T-helper 2 cell (primary cell): ENCODE measurements at regions not wholly inside any gene's neighbourhood (a gene's known extent, or its start where the extent isn't known, plus 50 kb on each side); places are given as distances from the start of the nearest gene placed in this dataset.
"Not testable (repeated sequence)": the region's sequence is repeated elsewhere in the genome, so short reads cannot be mapped to it uniquely, and the experiment has no call there.

Source experiments
- DNase-seq, 5 experiments: peaks; one replicate each; pipeline versions ENCODE4 v3.0.0 to v3.0.0-alpha.2; 2012 to 2022

DNA sequence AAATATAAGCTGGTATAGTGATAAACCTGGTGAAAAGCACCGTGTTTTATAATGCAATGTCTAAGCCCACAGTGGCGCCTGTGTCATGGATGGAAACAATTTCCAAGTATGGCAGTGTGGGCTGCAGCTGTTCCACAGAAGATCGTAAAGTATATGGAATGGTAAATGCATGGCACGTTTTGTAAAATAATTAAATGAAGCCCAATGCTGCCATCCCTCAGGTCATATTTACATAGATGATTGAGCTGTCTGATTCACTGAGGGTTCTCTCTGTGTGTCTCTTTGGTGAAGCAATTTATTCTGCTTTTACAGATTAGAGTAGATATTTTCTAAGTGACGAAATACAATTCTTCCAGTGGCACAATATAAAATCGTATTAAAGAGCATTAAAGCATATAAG lies 164.8 kb downstream of the ASMT start:
- DNase-seq: no peak

DNA sequence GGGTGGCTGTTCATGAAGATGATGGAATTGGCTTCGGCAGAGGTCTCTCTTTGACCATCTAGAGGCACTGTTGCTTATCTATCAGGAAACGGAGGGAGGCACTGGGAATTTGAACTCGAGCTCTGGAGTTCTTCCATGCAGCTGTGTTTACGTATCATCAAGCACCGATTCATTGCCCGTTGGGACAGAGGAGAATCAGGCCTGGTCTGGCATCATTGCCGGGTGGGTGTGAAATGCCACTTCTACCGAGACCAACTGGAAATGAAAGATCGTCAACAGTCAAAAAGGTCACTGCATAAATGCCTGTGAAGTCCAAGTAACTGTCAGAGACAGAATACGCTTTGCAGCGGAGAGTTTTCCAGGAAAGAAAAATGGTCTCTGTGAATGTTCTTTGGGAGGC lies 166.9 kb downstream of the ASMT start:
- no peak for DNase-seq

DNA sequence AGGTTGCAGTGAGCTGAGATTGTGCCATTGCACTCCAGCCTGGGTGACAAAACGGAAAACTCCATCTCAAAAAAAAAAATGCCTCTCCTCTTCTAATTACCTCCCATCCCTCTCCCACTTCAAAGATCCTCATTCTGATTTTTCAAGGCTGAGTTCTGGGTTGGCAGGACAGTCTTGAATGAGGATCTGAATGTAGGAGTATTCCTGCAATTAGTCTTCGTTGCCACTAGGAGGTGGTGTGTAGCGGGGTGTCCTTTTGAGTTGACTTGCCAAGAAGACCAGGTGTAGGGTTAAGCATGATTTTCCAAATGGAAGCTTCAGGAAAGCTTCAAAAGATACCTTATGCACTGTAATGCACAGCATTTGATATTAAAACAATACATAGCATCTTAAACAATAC lies 169.9 kb downstream of the ASMT start:
- DNase-seq: no peak

DNA sequence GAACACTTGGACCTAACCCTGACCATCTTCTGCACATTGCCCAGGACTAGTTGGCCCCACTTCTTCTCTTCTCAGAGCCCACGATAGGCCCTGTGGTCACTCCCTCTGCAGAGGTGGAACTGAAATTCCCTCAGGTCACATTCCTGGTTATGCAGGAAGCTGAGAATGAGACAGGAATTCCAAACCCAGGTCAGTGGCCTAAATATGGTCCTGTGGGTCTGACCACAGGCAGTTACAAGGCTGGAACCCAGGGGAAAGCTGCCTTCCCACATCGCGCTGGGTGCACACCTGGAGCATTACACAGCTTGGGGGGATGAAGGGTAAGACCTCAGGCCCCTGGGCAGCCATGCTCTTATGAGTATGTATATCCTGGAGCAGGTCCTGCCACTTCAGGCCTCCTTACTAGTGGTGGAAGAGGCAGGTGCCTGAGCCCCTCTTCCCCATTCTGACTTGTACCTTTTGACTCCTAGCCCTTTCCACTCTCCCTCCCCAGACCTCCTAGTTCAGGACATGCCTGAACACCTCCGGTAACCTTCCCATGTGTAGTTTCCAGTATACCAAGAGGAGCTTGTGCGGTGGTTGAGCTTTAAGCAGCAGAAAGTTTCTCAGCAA lies 173.5 kb downstream of the ASMT start:
- no peak for DNase-seq

DNA sequence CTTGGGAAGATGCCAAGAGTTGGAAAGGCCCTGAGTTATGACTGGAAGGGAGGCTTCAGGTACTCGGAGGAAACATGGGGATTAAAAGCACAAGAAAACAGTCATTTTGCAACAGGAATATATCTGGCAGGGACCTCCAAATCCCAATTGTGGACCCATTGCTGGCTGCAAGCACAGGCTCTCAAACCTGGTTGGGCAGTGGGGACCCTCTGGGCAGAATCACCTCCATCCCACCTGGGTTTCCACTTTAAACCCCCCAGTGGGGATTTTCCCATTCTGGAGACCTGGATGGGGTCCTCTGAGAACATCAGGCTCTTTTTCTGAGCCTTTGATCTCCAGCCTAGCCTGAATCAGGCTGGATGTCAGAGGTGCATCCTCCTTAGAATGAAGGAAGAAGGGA lies 177.8 kb downstream of the ASMT start:
- no peak for DNase-seq

DNA sequence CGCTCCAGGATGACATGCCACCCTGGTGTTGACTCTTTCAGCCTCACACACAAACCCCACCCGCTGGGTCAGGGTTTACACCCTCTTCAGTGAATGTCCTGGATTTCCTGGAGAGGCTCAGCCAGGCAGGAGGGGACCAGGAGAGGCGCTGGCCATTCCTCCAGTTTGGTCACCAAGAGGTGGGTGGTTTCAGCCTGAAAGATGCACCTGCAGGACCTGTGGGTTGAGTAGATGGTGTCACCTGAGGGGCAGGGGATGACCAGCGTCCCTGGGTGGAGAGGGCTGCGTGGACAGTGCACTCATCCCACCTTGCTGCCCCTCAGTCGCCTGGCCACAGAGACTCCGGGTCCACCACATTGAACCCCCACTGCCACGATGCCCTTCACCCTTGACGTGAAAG lies 179.7 kb downstream of the ASMT start:
- DNase-seq: no peak

DNA sequence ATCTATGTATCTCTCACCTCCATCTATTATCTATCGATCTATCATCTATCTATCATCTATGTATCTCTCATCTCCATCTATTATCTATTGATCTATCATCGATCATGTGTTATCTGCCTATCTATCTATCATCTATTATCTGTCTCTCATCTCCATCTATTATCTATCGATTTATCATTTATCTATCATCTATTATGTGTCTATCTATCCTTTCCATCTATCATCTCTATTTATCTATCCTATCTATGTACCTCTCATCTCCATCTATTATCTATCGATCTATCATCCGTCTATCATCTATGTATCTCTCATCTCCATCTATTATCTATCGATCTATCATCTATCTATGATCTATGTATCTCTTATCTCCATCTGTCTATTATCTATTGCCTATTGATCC lies 188.1 kb downstream of the ASMT start:
- DNase-seq: no peak

DNA sequence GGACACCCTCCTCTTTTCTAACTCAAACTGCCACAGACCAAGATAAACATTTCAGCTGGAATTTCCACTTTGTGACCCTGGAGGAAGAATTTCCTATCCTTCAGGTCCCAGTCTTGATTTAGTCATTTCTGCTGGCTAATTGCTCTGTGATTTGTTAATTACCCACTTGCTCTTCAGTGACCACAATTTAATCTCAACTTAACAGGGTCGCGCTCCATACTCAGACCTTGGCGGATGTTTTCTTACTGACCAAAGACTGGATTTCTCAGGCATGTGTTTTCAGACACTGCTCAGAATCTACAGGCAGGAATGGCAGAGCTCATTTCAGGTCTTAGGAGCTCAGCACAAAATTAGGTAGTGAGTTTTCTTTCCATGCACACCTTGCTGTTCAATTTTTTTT lies 188.9 kb downstream of the ASMT start:
- no peak for DNase-seq

DNA sequence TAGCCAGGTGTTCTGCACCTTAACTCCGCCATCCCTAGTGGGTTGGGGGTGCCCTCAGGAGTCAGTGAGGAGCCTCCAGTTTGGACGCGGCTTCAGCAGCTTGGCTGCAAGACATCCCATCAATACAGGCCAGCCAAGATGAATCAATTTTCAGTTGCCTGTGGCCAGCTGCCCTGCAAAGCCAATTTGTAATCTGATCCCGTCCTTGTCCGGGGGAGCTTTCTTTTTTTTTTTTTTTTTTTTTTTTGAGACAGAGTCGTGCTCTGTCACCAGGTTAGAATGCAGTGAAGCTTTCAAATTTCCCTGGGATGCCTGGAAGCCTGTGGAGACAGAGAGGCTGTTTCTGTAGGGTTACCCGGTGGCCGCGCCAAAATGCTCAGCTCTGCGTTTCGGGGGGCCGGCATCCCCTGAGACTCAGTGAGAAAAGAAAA lies 192.5 kb downstream of the ASMT start:
- no peak for DNase-seq

DNA sequence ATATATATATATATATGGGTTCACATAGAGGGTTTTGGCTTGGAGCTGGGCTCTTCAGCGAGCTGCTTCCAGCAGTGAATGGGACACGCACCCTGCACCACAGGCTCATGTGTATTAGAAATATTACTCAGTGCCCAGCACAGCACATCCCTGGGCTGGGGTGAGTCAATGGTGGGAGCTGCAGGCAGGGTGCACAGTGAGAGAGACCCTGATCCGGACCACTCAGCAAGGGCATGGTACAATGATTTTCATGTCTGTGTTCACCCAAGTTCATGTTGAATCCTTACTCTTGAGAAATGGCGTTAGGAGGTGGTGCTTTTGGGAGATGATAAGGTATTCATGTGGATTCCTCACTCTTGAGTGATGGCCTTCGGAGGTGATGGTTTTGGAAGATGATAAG lies 194.7 kb downstream of the ASMT start:
- no peak for DNase-seq

DNA sequence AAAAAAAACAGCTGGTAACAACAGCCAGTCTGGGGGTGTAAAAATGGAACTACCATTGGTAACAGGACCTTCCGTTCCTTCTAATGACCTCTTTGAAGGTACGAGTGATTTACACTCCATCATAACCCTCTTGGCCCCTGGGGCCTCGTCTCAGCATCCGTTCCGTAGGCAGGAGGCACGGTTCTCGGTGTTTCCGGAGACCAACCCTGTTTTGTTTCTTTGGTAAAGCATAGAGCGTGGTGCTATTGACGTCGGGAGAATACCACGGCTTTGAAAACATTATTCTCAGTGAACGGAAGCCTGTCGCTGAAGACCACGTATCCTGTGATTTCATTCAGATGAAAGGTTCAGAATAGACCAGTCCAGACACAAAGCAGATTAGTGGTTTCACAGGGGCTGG lies 198.9 kb downstream of the ASMT start:
- peak in 1 of 5 experiments; percentile 37 for DNase-seq

DNA sequence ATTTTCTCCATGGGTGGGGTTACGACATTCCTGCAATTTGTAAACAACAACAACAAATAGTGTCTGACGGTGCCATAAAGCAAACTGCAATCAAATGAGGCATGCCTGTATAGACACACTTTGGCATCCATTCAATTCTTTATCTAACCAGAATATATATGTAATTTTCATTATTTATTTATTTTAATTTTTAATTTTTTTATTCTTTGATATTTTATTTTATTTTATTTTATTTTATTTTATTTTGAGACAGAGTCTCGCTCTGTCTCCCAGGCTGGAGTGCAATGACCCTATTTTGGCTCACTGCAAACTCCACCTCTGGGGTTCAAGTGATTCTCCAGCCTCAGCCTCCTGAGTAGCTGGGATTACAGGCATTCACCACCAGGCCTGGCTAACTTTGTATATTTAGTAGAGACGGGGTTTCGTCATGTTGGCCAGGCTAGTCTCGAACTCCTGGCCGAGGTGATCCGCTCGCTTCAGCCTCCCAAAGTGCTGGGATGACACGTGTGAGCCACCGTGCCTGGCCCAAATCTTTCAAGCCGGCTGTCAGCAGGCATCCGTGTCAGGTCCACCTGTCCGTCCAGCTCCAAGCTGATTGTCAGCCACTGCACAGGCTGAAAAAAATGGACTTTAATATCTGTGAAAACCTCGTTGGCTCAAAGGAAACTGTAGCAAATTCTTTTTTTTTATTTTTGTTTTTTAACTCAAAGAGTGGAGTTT lies 200.8 kb downstream of the ASMT start:
- no peak for DNase-seq

DNA sequence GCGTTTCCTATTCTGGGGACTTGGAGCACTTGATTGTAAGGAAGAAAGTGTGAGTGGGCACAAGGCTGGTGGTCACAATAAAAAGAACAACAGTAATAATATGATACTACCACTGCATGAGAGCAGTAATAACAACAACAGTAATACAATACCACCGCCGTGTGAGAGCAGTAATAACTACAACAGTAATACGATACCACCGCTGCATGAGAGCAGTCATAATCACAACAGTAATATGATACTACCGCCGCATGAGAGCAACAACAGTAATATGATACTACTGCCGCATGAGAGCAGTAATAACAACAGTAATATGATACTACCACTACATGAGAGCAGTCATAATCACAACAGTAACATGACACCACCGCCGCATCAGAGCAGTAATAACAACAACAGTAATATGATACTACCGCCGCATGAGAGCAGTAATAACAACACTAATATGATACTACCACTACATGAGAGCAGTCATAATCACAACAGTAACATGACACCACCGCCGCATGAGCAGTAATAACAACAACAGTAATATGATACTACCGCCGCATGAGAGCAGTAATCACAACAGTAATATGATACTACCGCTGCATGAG lies 201.6 kb downstream of the ASMT start:
- not testable (repeated sequence) for DNase-seq

DNA sequence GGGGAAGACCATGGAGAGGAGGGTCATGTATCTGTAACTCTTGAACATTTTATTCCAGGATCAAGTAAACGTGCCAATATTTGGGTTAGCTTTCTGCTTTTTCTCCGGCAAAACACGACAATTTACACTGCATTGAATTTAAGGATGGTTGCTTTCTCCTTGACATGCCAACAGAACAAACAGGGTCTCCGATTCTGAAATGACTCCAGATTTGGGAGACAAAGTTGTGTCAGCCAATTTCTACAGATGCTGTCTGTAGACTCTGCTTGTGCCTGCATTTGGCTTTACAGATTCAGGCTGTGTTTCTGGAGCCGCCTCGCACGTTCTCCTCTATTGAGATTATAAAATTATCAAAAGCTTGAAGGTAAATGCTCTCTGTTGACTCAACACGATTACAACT lies 207.0 kb downstream of the ASMT start:
- DNase-seq: no peak

DNA sequence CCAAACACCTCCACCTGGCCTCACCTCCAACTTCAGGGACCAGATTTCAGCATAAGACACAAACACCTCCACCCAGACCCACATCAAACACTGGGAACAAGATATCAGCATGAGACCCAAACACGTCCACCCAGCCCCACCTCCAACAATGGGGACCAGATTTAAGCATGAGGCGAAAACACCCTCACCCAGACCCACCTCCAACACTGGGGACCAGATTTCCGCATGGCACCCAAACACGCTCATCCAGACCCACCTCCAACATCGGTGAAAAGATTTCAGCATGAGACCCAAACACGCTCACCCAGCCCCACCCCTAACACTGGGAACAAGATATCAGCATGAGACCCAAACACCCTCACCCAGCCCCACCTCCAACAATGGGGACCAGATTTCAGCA lies 210.0 kb downstream of the ASMT start:
- DNase-seq: no peak

DNA sequence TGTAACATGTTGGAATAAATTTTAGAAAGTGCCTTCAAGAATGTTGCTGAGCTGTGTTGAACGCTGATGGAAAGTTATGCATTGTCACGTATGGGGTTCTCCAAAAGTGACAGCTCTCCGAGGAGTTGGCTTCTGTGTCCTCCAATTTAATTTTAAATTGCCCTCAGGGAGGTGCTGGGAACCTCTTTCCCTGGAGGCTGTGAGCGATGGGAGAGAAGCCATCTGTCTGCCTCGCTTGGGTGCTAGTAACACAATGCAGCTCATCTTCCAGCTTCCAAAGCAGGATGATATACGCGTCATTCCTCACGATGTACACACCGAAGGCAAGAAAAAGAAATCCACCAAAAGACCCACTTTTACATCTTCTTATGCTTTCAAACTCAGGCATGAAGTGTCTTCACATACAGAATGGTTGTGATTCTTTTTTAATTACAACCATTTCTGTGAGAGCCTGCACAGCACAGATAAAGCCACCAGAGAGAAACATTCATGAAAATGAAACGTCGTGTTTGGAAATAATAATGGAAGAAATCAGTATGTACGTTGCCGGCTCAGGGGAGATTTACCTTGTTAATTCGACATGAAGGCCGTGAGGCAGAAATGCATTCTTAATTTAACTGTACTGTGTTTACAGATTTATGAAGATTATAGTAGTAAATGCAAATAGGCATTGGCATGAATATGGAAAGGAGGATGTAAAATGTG lies 218.9 kb downstream of the ASMT start:
- no peak for DNase-seq

DNA sequence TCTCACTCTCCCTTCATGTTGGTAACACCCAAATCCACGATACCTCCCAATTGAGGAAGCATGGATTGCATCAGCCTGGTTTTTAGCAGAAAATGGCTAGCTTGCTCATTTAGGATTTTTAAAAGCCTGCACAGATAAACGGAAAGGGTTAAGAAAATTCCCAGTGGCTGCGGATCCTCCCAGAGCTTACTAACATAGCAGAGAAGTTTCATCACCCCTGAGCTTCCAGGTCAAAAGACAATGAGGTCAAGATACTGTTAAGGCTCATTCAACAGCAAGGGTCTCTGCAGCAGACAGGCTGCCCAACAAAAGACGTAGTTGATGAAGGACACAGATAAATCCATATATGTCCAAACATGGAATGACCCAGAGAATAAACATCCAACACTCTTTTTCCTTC lies 220.2 kb downstream of the ASMT start:
- no peak for DNase-seq

DNA sequence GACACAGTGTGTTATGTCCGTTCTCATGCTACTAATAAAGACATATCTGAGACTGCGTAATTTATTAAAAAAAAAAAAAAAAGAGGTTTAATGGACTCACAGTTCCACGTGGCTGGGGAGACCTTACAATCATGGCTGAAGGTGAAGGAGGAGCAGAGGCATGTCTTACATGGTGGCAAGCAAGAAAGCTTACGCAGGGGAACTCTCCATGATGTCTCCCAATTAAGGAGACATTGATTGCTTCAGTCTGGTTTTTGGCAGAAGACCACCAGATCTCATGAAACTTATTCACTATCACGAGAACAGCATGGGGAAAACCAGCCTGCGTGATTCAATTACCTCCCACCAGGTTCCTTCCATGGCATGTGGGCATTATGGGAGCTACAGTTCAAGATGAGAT lies 221.8 kb downstream of the ASMT start:
- DNase-seq: no peak

DNA sequence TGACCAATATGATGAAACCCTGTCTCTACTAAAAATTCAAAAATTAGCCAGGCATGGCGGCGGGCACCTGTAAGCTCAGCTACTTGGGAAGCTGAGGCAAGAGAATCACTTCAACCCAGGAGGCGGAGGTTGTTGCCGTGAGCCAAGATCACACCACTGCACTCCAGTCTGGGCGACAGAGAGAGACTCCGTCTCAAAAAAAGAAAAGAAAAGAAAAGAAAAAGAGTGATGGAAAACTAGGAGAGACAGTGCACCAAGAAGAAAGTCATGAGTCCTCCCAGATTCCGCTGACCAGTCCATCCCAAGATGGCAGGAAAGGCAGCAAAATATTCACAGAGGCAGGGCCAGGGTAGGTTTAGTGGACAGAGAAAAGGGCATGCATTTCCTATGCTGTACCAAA lies 226.9 kb downstream of the ASMT start:
- no peak for DNase-seq

DNA sequence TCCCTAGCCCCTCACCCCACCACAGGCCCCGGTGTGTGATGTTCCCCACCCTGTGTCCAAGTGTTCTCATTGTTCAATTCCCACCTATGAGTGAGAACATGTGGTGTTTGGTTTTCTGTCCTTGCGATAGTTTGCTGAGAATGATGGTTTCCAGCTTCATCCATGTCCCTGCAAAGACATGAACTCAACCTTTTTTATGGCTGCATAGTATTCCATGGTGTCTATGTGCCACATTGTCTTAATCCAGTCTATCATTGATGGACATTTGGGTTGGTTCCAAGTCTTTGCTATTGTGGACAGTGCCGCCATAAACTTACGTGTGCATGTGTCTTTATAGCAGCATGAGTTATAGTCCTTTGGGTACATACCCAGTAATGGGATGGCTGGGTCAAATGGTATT lies 232.1 kb downstream of the ASMT start:
- DNase-seq: not testable (repeated sequence)

DNA sequence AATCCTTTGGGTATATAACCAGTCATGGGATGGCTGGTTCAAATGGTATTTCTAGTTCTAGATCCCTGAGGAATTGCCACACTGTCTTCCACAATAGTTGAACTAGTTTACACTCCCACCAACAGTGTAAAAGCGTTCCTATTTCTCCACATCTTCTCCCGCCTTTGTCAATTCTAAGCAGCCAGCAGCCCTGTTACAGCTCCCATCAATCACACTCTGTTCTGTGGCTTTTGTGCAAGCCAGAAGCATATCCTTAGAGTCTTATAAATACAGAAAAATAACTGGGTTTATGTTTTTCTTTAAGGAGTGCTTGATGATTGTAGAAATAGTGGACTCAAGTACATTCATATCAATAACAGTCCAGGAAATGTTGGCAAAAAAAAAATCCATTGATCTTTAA lies 232.9 kb downstream of the ASMT start:
- not testable (repeated sequence) for DNase-seq

DNA sequence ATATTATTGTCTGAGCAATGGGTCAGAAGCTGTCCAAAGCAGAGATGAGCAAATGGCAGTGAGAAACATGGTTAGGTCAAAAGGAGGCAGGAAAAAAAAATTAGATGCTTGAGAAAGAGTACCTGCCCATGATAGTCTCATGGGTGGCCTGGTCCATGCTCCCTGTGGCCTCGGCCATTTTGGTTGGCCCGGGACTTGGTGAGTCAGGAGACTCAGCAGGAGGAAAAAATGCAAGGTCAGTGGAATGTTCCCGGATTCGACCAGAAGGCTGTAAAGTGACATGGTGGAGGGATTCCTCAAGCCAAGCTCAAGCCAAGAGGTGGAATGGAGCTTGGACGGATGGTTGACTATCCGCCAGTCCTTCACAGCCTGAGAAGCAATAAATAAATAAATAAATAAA lies 236.7 kb downstream of the ASMT start:
- DNase-seq: no peak

DNA sequence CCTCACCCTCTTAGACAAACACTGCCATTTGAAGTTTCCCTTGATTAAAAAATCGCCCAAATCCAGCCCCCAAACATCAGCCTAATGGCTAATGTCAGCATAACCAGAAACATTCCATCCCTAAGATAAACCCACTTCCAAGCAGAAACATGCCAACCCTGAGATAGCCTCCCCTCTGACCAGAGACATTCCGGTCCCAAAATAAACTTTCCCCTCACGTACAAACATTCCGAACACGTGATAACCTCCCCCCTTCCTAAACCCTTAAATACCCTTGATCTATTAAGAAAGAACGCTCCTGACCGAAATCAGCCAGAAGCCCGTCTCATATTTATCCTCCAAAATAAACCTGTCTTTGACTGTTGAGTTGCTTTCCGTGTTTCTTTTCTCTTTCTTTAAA lies 237.2 kb downstream of the ASMT start:
- DNase-seq: no peak

DNA sequence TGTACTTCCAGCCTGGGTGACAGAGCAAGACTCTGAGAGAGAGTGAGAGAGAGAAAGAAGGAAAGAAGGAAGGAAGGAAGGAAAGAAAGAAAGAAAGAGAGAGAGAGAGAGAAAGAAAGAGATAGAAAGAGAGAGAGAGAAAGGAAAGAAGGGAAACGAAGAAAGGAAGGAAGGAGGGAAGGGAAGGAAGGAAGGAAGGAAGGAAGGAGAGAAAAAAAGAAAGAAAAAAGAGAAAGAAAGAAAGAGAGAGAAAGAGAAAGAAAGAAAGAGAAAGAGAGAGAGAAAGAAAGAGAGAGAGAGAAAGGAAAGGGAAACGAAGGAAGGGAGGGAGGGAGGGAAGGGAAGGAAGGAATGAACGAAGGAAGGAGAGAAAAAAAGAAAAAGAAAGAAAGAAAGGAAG lies 238.6 kb downstream of the ASMT start:
- no peak for DNase-seq
